GM21576 (cell line): ENCODE measurements at regions not wholly inside any gene's neighbourhood (a gene's known extent, or its start where the extent isn't known, plus 50 kb on each side); places are given as distances from the start of the nearest gene placed in this dataset.
"Not testable (repeated sequence)": the region's sequence is repeated elsewhere in the genome, so short reads cannot be mapped to it uniquely, and the experiment has no call there.

Experiments
- ATAC-seq: cut with Tn5 transposase; IDR thresholded peaks from one replicate; pipeline ENCODE4 v1.9.1; 2021; ENCODE audit warnings: mild to moderate bottlenecking, moderate library complexity; ENCODE audit not compliant: unreplicated experiment

- ATAC-seq = no peak
Measured at GRCh38 chr11:121907379-121907778, 208.6 kb downstream of the BLID start.

- ATAC-seq = no peak
Measured at GRCh38 chr11:121904148-121904547, 211.9 kb downstream of the BLID start.

GRCh38 chr11:121901886-121902285, 214.1 kb downstream of the BLID start:
- no peak for ATAC-seq

- not testable (repeated sequence) for ATAC-seq
Measured at GRCh38 chr11:121901417-121901816, 214.6 kb downstream of the BLID start.

- ATAC-seq = no peak
Measured at GRCh38 chr11:121899520-121899919, 216.5 kb downstream of the BLID start.

- no peak for ATAC-seq
Measured at GRCh38 chr11:121898903-121899302, 217.1 kb downstream of the BLID start.

- no peak for ATAC-seq
Measured at GRCh38 chr11:121895919-121896318, 220.1 kb downstream of the BLID start.

GRCh38 chr11:121894581-121894980, 221.4 kb downstream of the BLID start:
- no peak for ATAC-seq

GRCh38 chr11:121892863-121893262, 223.2 kb downstream of the BLID start:
- no peak for ATAC-seq

- no peak for ATAC-seq
Measured at GRCh38 chr11:121892131-121892681, 223.8 kb downstream of the BLID start.

GRCh38 chr11:121890946-121891515, 225.0 kb downstream of the BLID start:
- ATAC-seq = no peak

- ATAC-seq = no peak
Measured at GRCh38 chr11:121890377-121890776, 225.6 kb downstream of the BLID start.

- ATAC-seq = no peak
Measured at GRCh38 chr11:121889931-121890330, 226.1 kb downstream of the BLID start.

GRCh38 chr11:121889186-121889585, 226.8 kb downstream of the BLID start:
- ATAC-seq = no peak

GRCh38 chr11:121887976-121888557, 227.9 kb downstream of the BLID start:
- ATAC-seq = no peak

GRCh38 chr11:121887569-121887968, 228.4 kb downstream of the BLID start:
- no peak for ATAC-seq

- no peak for ATAC-seq
Measured at GRCh38 chr11:121886996-121887395, 229.0 kb downstream of the BLID start.

- no peak for ATAC-seq
Measured at GRCh38 chr11:121886005-121886734, 229.8 kb downstream of the BLID start.

- no peak for ATAC-seq
Measured at GRCh38 chr11:121884626-121885025, 231.4 kb downstream of the BLID start.

GRCh38 chr11:121881806-121882205, 234.2 kb downstream of the BLID start:
- no peak for ATAC-seq

- no peak for ATAC-seq
Measured at GRCh38 chr11:121877152-121877551, 238.9 kb downstream of the BLID start.

- no peak for ATAC-seq
Measured at GRCh38 chr11:121873766-121874165, 242.2 kb downstream of the BLID start.
